GM10248 (cell line): ENCODE measurements at regions not wholly inside any gene's neighbourhood (a gene's known extent, or its start where the extent isn't known, plus 50 kb on each side); places are given as distances from the start of the nearest gene placed in this dataset.

Experiments
- CTCF ChIA-PET: fragments of 300-600 bp; sonication (Branson Sonifier 250); formaldehyde crosslinking; extraction: SDS; loops from one replicate; lab custom pipeline; 2021; ENCODE audit warnings: antibody characterized with exemption; lab: Yijun Ruan, JAX
- POLR2A ChIA-PET: fragments of 350-650 bp; sonication (Branson Sonifier 250); formaldehyde crosslinking; extraction: SDS; loops from one replicate; lab custom pipeline; 2020; ENCODE audit warnings: antibody characterized with exemption; lab: Yijun Ruan, JAX
- DNase-seq: peaks from one replicate; pipeline ENCODE4 v3.0.0; 2012; ENCODE audit errors: extremely low spot score
- TF ChIP-seq, protein P1 (sequence below): IDR thresholded peaks from 2 replicates; pipeline ENCODE4 v1.5.1; 2012; ENCODE audit warnings: mild to moderate bottlenecking, low read depth; ENCODE audit errors: extremely low read depth, missing control alignments, control extremely low read depth

- POLR2A ChIA-PET, result no interaction called here
- no peak for DNase-seq
- CTCF ChIA-PET, result no interaction called here
- TF ChIP-seq, protein P1, sequence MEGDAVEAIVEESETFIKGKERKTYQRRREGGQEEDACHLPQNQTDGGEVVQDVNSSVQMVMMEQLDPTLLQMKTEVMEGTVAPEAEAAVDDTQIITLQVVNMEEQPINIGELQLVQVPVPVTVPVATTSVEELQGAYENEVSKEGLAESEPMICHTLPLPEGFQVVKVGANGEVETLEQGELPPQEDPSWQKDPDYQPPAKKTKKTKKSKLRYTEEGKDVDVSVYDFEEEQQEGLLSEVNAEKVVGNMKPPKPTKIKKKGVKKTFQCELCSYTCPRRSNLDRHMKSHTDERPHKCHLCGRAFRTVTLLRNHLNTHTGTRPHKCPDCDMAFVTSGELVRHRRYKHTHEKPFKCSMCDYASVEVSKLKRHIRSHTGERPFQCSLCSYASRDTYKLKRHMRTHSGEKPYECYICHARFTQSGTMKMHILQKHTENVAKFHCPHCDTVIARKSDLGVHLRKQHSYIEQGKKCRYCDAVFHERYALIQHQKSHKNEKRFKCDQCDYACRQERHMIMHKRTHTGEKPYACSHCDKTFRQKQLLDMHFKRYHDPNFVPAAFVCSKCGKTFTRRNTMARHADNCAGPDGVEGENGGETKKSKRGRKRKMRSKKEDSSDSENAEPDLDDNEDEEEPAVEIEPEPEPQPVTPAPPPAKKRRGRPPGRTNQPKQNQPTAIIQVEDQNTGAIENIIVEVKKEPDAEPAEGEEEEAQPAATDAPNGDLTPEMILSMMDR, result no peak
Observed at GRCh38 chr5:4553978-4554377, 586.2 kb upstream of the ADAMTS16 start.

GRCh38 chr5:4555725-4556285, 584.3 kb upstream of the ADAMTS16 start:
- CTCF ChIA-PET, result no interaction called here
- POLR2A ChIA-PET, result no interaction called here
- DNase-seq, result no peak
- TF ChIP-seq, protein P1, result no peak

GRCh38 chr5:4561403-4561802, 578.7 kb upstream of the ADAMTS16 start:
- ChIA-PET CTCF (no interaction called here), POLR2A (no interaction called here)
- DNase-seq, result no peak
- TF ChIP-seq, protein P1, result no peak

- CTCF ChIA-PET, result no interaction called here
Observed at GRCh38 chr5:4563400-4563799, 576.7 kb upstream of the ADAMTS16 start.

DNA sequence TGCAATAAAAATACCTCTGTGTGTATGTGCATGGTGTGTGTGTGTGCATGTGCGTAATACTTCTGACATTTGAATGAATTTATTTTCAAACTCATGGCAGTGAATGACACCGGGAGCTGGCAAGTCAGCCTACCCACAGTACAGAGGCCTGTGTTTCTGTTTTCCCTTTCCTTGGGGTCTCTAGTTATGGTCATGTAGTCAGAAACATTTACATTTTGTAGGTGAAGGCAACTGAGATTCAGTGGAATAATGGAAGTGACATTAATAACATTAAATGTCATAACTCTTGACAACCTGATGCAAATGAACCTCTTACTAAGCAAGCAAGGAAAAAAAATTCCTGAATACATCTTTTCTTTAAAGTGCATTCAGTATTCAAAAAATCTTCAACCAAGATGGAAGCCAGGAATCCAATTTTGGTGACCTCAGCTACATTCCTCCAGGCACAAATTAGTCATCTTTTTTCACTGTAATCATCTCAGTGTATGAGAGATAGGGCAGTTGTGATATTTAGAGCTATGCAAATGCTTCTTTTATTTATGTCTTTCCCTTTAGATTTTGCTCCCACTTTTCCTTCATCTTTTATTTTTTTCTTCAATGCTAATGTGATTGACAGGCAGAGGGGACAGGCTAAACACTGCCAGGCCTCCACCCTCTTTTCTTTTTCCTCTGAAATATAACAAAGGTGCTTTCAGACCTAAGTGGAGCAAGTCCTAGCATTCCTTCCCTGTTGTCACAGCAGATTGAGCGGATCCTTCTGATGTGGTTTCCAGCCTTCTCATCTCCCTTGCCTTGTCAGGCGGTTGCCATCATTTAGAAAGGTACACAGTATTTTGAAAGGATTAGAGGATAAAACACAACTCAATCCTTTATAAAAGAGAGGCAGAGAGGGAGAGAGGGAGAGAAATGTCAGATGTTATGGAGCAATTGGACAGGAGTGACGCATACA, 569.8 kb upstream of the ADAMTS16 start:
- TF ChIP-seq, protein P1, result no peak
- DNase-seq, result no peak
- CTCF ChIA-PET, result no interaction called here
- POLR2A ChIA-PET, result no interaction called here

More at GRCh38 chr5:4563400-4563799, 576.7 kb upstream of the ADAMTS16 start:
- TF ChIP-seq, protein P1, result no peak
- no peak for DNase-seq
- POLR2A ChIA-PET, result no interaction called here

DNA sequence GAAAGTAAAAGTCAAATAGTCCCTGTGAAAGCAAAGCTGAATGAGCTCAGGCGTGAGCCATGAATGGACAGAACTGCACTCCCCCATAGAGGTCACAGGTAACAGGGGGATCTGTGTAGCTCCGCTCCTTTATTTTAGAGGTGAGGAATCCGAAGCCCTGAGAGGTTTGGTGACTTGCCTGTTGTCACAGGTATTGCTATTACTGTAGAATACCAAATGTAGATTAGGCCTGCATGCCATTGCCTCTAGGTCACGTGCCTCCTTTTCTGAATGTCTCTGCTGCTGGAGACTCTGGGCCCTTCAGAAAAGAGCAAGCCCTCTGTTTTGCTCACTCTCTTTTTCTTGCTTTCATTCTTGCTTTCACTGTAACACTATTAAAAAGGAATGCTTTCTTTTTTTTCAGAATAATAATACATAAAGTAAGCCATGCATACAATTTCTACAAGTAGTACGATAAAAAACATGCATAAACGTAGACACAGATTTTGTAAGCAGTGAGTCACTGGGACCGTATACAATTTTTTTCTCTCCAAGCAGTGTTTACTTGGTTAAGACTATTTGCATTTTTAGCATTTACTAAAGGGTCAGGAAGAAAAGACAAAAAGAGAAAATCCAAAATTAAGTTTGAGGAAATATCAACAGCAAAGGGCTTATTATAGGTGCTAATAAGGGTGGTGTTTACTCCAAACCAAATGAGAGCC, 568.7 kb upstream of the ADAMTS16 start:
- TF ChIP-seq, protein P1, result no peak
- ChIA-PET POLR2A (no interaction called here), CTCF (no interaction called here)
- DNase-seq, result no peak
